Small intestine (tissue), 7 donors: ENCODE measurements at regions not wholly inside any gene's neighbourhood (a gene's known extent, or its start where the extent isn't known, plus 50 kb on each side); places are given as distances from the start of the nearest gene placed in this dataset.

Experiments used
- DNase-seq, 2 donors: peaks; one replicate each; pipeline versions ENCODE4 v3.0.0 to v3.0.0-alpha.2; 2013
- FAIRE-seq: peaks from 2 replicates; lab custom pipeline; 2012; peaks lifted over from hg19 to GRCh38; lab: Jason Lieb, UNC
- H3K27ac ChIP-seq, 3 donors: one replicate each; pipeline ENCODE4 v1.5.1; 2013; ENCODE audit warnings: low read length in 2 of 3, mild to moderate bottlenecking in 2 of 3, control low read depth in 1 of 3, inconsistent platforms in 1 of 3, low read depth in 1 of 3, moderate library complexity in 1 of 3
- H3K27me3 ChIP-seq, 3 donors: one replicate each; pipeline ENCODE4 v1.6.1; 2013; ENCODE audit warnings: low read length in 3 of 3, inconsistent platforms in 1 of 3; ENCODE audit not compliant: control insufficient read depth in 3 of 3, insufficient read depth in 3 of 3
- H3K36me3 ChIP-seq, 3 donors: one replicate each; pipeline ENCODE4 v1.6.1; 2013; ENCODE audit warnings: low read length in 3 of 3, inconsistent platforms in 1 of 3, low read depth in 1 of 3, mild to moderate bottlenecking in 1 of 3, moderate library complexity in 1 of 3; ENCODE audit not compliant: control insufficient read depth in 3 of 3, insufficient read depth in 2 of 3
- H3K4me1 ChIP-seq, 3 donors: one replicate each; pipeline ENCODE4 v1.6.1; 2013; ENCODE audit warnings: low read length in 2 of 3, inconsistent platforms in 1 of 3, low read depth in 1 of 3, mild to moderate bottlenecking in 1 of 3, moderate library complexity in 1 of 3; ENCODE audit not compliant: control insufficient read depth in 3 of 3, insufficient read depth in 2 of 3
- H3K4me3 ChIP-seq, 3 donors: one replicate each; pipeline ENCODE4 v1.5.1; 2013; ENCODE audit warnings: low read length in 3 of 3, control low read depth in 1 of 3, inconsistent platforms in 1 of 3, low read depth in 1 of 3, mild to moderate bottlenecking in 1 of 3, moderate library complexity in 1 of 3
- H3K9me3 ChIP-seq, 2 donors: one replicate each; pipeline ENCODE4 v1.6.1; 2013; ENCODE audit warnings: low read depth in 1 of 2, low read length in 1 of 2; ENCODE audit not compliant: control insufficient read depth in 2 of 2, insufficient read depth in 1 of 2
- WGBS, 3 donors: extraction: QIAGEN DNeasy Blood & Tissue Kit; methylation state at CpG; one replicate each; pipeline ENCODE4 v1.1.7; 2013; 5-methylcytosine and 5-hydroxymethylcytosine counted together
- donor health status: healthy with polysubstance abuse.
- donor health status: control.
- donor health status: control.
- donor health status: Bipolar disorder and iron deficiency.
- donor health status: healthy.

GRCh38 chr1:232722626-232723025 is 82.6 kb upstream of the MAP10 start:
- peaks cover 0 to 6% of the 10 kb centered on the region in 2 donors for H3K9me3 ChIP-seq
- no peaks in the 10 kb centered on the region for H3K36me3 ChIP-seq
- FAIRE-seq (no peak), DNase-seq (no peak)
- no peak overlapping the region for H3K4me3 ChIP-seq
- 91 to 94% (median 94%) methylated on average over 3 of the region's 3 CpGs for WGBS, 3 donors
- no peaks in the 10 kb centered on the region for H3K27me3 ChIP-seq
- no peak overlapping the region for H3K27ac ChIP-seq
- no peaks in the 10 kb centered on the region for H3K4me1 ChIP-seq

- peaks cover 0 to 3% (median 0%) of the 10 kb centered on the region in 3 donors for H3K4me1 ChIP-seq
- no peaks in the 10 kb centered on the region for H3K27me3 ChIP-seq
- H3K36me3 ChIP-seq: no peaks in the 10 kb centered on the region
- no peaks in the 10 kb centered on the region for H3K9me3 ChIP-seq
- no peak overlapping the region for H3K27ac ChIP-seq
- 69 to 76% (median 73%) methylated on average over 6 of the region's 6 CpGs for WGBS, 3 donors
- H3K4me3 ChIP-seq: no peak overlapping the region
- DNase-seq: no peak
- no peak for FAIRE-seq
Observed at GRCh38 chr1:232725305-232726047, 79.7 kb upstream of the MAP10 start.

GRCh38 chr1:232726048-232726779 is 79.0 kb upstream of the MAP10 start:
- no peak for FAIRE-seq
- H3K27me3 ChIP-seq: no peaks in the 10 kb centered on the region
- WGBS, 3 donors: 56 to 74% (median 62%) methylated on average over 8 of the region's 8 CpGs
- no peak for DNase-seq
- H3K4me1 ChIP-seq: peaks cover 0 to 3% (median 0%) of the 10 kb centered on the region in 3 donors
- H3K27ac ChIP-seq: no peak overlapping the region
- no peaks in the 10 kb centered on the region for H3K36me3 ChIP-seq
- no peaks in the 10 kb centered on the region for H3K9me3 ChIP-seq
- H3K4me3 ChIP-seq: no peak overlapping the region

GRCh38 chr1:232728507-232729263 is 76.5 kb upstream of the MAP10 start:
- DNase-seq (no peak), FAIRE-seq (no peak)
- no peaks in the 10 kb centered on the region for H3K36me3 ChIP-seq
- peaks cover 0 to 3% (median 0%) of the 10 kb centered on the region in 3 donors for H3K4me1 ChIP-seq
- no peak overlapping the region for H3K27ac ChIP-seq
- H3K27me3 ChIP-seq: no peaks in the 10 kb centered on the region
- H3K4me3 ChIP-seq: no peak overlapping the region
- 65 to 83% (median 79%) methylated on average over 6 of the region's 6 CpGs for WGBS, 3 donors
- no peaks in the 10 kb centered on the region for H3K9me3 ChIP-seq

- no peak for DNase-seq
- 83 to 91% (median 90%) methylated on average over 1 of the region's 1 CpG for WGBS, 3 donors
- Histone ChIP-seq H3K27ac (no peak overlapping the region), H3K36me3 (no peaks in the 10 kb centered on the region), H3K4me3 (no peak overlapping the region), H3K4me1 (peaks cover 0 to 3% (median 0%) of the 10 kb centered on the region in 3 donors), H3K9me3 (no peaks in the 10 kb centered on the region), H3K27me3 (no peaks in the 10 kb centered on the region)
- FAIRE-seq: no peak
Observed at GRCh38 chr1:232732344-232732910, 72.8 kb upstream of the MAP10 start.

- Histone ChIP-seq H3K4me1 (no peaks in the 10 kb centered on the region), H3K4me3 (no peak overlapping the region), H3K36me3 (no peaks in the 10 kb centered on the region), H3K27me3 (no peaks in the 10 kb centered on the region), H3K9me3 (no peaks in the 10 kb centered on the region), H3K27ac (no peak overlapping the region)
- DNase-seq: no peak
- no peak for FAIRE-seq
- WGBS, 3 donors: 80 to 87% (median 81%) methylated on average over 2 of the region's 2 CpGs
Observed at GRCh38 chr1:232737917-232738316, 67.3 kb upstream of the MAP10 start.

GRCh38 chr1:232743999-232744398 is 61.2 kb upstream of the MAP10 start:
- DNase-seq (no peak), FAIRE-seq (no peak)
- H3K36me3 ChIP-seq: no peaks in the 10 kb centered on the region
- no peaks in the 10 kb centered on the region for H3K4me1 ChIP-seq
- H3K27ac ChIP-seq: no peak overlapping the region
- H3K9me3 ChIP-seq: peaks cover 0 to 13% of the 10 kb centered on the region in 2 donors
- WGBS, 3 donors: 92 to 96% (median 94%) methylated on average over 1 of the region's 1 CpG
- no peak overlapping the region for H3K4me3 ChIP-seq
- H3K27me3 ChIP-seq: no peaks in the 10 kb centered on the region

GRCh38 chr1:232744847-232745246 is 60.4 kb upstream of the MAP10 start:
- Histone ChIP-seq H3K4me3 (no peak overlapping the region), H3K27ac (no peak overlapping the region), H3K36me3 (no peaks in the 10 kb centered on the region), H3K27me3 (no peaks in the 10 kb centered on the region), H3K9me3 (peaks cover 2 to 16% of the 10 kb centered on the region in 2 donors), H3K4me1 (no peaks in the 10 kb centered on the region)
- FAIRE-seq: no peak
- WGBS, 3 donors: 91 to 92% (median 91%) methylated on average over 6 of the region's 6 CpGs
- no peak for DNase-seq
